ENCODE measurements at regions not wholly inside any gene's neighbourhood (a gene's known extent, or its start where the extent isn't known, plus 50 kb on each side); places are given as distances from the start of the nearest gene placed in this dataset.

- H3K9ac ChIP-seq (ENCODE audit: low read length) = no peak overlapping the region
- peaks cover 35% of the 10 kb centered on the region for H3K4me1 ChIP-seq (ENCODE audit: control insufficient read depth, low read depth, low read length)
- no peak overlapping the region for H3K27ac ChIP-seq (ENCODE audit: low read length)
These were observed 53.8 kb upstream of the TCF7L2 start for GRCh38 chr10:112896273-112896672.

GRCh38 chr10:112896722-112897121, 53.3 kb upstream of the TCF7L2 start:
- Histone ChIP-seq H3K4me3 (ENCODE audit: low read length) (no peak overlapping the region), H3K9ac (ENCODE audit: low read length) (no peak overlapping the region), H3K27ac (ENCODE audit: low read length) (no peak overlapping the region), H3K4me1 (ENCODE audit: control insufficient read depth, low read depth, low read length) (peaks cover 32% of the 10 kb centered on the region), H3K36me3 (ENCODE audit: control insufficient read depth, low read depth, low read length) (no peaks in the 10 kb centered on the region), H3K9me3 (ENCODE audit: control insufficient read depth, low read depth, low read length) (no peaks in the 10 kb centered on the region), H3K27me3 (ENCODE audit: control insufficient read depth, insufficient read depth, low read length) (no peaks in the 10 kb centered on the region)

More at GRCh38 chr10:112896273-112896672, 53.8 kb upstream of the TCF7L2 start:
- Histone ChIP-seq H3K9me3 (ENCODE audit: control insufficient read depth, low read depth, low read length) (no peaks in the 10 kb centered on the region), H3K27me3 (ENCODE audit: control insufficient read depth, insufficient read depth, low read length) (no peaks in the 10 kb centered on the region), H3K36me3 (ENCODE audit: control insufficient read depth, low read depth, low read length) (no peaks in the 10 kb centered on the region), H3K4me3 (ENCODE audit: low read length) (no peak overlapping the region)

- Histone ChIP-seq H3K27me3 (ENCODE audit: control insufficient read depth, insufficient read depth, low read length) (no peaks in the 10 kb centered on the region), H3K9ac (ENCODE audit: low read length) (peak overlapping the region; percentile 38), H3K27ac (ENCODE audit: low read length) (no peak overlapping the region), H3K4me3 (ENCODE audit: low read length) (peak overlapping the region; percentile 51), H3K9me3 (ENCODE audit: control insufficient read depth, low read depth, low read length) (no peaks in the 10 kb centered on the region), H3K4me1 (ENCODE audit: control insufficient read depth, low read depth, low read length) (peaks cover 25% of the 10 kb centered on the region), H3K36me3 (ENCODE audit: control insufficient read depth, low read depth, low read length) (no peaks in the 10 kb centered on the region)
These were observed 51.3 kb upstream of the TCF7L2 start for GRCh38 chr10:112898540-112899390.

GRCh38 chr10:112899391-112900065, 50.5 kb upstream of the TCF7L2 start:
- peak overlapping the region; percentile 51 for H3K4me3 ChIP-seq (ENCODE audit: low read length)
- H3K9ac ChIP-seq (ENCODE audit: low read length) = peak overlapping the region; percentile 38

More at GRCh38 chr10:112899391-112900065, 50.5 kb upstream of the TCF7L2 start:
- Histone ChIP-seq H3K9me3 (ENCODE audit: control insufficient read depth, low read depth, low read length) (no peaks in the 10 kb centered on the region), H3K27me3 (ENCODE audit: control insufficient read depth, insufficient read depth, low read length) (no peaks in the 10 kb centered on the region), H3K27ac (ENCODE audit: low read length) (no peak overlapping the region), H3K36me3 (ENCODE audit: control insufficient read depth, low read depth, low read length) (no peaks in the 10 kb centered on the region), H3K4me1 (ENCODE audit: control insufficient read depth, low read depth, low read length) (peaks cover 25% of the 10 kb centered on the region)

Measured in iPS-18a (cell line).